ENCODE measurements at regions not wholly inside any gene's neighbourhood (a gene's known extent, or its start where the extent isn't known, plus 50 kb on each side); places are given as distances from the start of the nearest gene placed in this dataset.

DNA sequence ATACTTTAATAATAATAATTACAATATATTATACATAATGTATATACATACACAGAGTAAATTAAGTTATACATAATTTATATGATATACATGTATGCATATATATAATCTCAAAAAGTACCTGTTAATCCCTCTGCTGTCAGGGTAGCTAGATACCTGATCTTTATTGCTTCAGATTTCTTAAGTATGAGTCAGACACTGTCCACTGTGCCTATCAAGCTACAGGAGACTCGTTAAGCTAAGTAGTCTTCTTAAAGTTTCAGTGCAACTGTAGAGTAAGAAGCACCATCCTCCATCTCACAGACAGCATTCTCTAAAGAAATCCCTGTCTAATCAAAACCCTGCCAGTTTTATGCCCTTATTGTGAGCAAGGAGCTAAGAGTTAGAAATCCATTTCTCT, 428.7 kb downstream of the RERGL start:
- TF ChIP-seq, protein P1, sequence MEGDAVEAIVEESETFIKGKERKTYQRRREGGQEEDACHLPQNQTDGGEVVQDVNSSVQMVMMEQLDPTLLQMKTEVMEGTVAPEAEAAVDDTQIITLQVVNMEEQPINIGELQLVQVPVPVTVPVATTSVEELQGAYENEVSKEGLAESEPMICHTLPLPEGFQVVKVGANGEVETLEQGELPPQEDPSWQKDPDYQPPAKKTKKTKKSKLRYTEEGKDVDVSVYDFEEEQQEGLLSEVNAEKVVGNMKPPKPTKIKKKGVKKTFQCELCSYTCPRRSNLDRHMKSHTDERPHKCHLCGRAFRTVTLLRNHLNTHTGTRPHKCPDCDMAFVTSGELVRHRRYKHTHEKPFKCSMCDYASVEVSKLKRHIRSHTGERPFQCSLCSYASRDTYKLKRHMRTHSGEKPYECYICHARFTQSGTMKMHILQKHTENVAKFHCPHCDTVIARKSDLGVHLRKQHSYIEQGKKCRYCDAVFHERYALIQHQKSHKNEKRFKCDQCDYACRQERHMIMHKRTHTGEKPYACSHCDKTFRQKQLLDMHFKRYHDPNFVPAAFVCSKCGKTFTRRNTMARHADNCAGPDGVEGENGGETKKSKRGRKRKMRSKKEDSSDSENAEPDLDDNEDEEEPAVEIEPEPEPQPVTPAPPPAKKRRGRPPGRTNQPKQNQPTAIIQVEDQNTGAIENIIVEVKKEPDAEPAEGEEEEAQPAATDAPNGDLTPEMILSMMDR (IDR thresholded peaks at IDR 0.05), result no peak
- no peaks in the 10 kb centered on the region for H3K36me3 Mint-ChIP-seq (ENCODE audit: low read depth)

DNA sequence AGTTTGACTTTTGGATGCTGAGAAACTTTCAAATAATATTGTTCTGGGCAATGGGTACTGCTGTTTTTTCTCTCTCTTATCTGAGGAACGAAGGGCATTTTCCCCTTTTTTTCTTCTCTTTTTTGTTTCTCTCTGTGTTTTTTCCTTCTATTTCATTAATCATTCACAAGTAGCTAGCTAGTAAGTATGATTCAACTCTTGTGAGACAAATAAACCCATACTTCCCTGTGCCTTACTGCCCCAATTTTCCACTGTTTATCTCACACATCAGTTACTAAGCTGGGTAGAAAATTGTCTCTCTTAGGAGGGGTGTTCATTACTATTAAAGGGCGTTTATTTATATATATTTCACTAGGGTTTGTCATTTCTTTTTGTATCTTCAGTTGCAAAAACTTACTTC, 437.6 kb downstream of the RERGL start:
- Mint-ChIP-seq H3K27ac (ENCODE audit: unreplicated experiment) (no peak overlapping the region), H3K4me1 (ENCODE audit: low read depth) (no peaks in the 10 kb centered on the region), H3K4me3 (ENCODE audit: unreplicated experiment) (no peak overlapping the region), H3K27me3 (ENCODE audit: low read depth) (peaks cover 2% of the 10 kb centered on the region), H3K36me3 (ENCODE audit: low read depth) (no peaks in the 10 kb centered on the region), H3K9me3 (ENCODE audit: low read depth) (no peaks in the 10 kb centered on the region)
- TF ChIP-seq, protein P1 (IDR thresholded peaks at IDR 0.05), result no peak
- DNase-seq (ENCODE audit: low spot score), result no peak

More for the DNA sequence above, 428.7 kb downstream of the RERGL start:
- H3K9me3 Mint-ChIP-seq (ENCODE audit: low read depth), result no peaks in the 10 kb centered on the region
- DNase-seq (ENCODE audit: low spot score), result no peak
- no peak overlapping the region for H3K27ac Mint-ChIP-seq (ENCODE audit: unreplicated experiment)
- no peak overlapping the region for H3K4me3 Mint-ChIP-seq (ENCODE audit: unreplicated experiment)
- H3K4me1 Mint-ChIP-seq (ENCODE audit: low read depth), result no peaks in the 10 kb centered on the region
- peaks cover 2% of the 10 kb centered on the region for H3K27me3 Mint-ChIP-seq (ENCODE audit: low read depth)

DNA sequence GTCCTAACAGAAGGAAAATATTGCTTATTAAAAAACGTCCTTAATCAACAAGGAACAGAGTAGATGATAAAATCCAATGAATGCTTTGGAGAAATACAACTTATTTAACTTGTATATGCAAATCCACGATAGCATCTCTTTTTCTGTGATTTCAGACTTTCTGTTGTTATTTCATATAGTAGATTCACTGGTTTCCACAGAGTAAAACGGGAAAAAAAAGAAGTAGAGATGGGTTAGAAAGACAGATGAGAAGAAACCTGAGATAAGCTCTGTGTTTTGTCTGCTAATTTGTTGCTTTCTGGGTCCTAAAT, 447.7 kb downstream of the RERGL start:
- no peak for DNase-seq (ENCODE audit: low spot score)
- H3K27me3 Mint-ChIP-seq (ENCODE audit: low read depth), result peaks cover 26% of the 10 kb centered on the region
- peaks cover 7% of the 10 kb centered on the region for H3K4me1 Mint-ChIP-seq (ENCODE audit: low read depth)
- no peak overlapping the region for H3K27ac Mint-ChIP-seq (ENCODE audit: unreplicated experiment)
- no peaks in the 10 kb centered on the region for H3K9me3 Mint-ChIP-seq (ENCODE audit: low read depth)
- TF ChIP-seq, protein P1 (IDR thresholded peaks at IDR 0.05), result peak; percentile 63
- H3K36me3 Mint-ChIP-seq (ENCODE audit: low read depth), result no peaks in the 10 kb centered on the region
- H3K4me3 Mint-ChIP-seq (ENCODE audit: unreplicated experiment), result no peak overlapping the region

DNA sequence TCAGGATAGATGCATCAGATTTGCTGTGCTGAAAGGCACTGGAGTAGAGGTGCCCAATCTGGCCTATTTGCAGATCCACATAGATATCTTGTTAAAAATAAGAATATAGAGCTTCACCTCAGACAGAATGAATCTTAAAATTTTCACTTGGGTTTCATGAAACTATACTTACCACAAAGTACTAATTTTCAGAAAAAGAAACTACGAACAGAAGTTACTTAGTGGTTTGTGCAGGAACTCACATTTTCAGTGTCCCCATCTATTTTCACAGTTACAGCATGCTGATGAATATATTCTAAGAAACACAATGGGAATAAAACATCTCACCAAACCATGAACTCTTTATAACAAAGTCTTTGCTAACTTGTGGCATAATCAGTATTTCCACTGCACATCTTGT, 449.4 kb downstream of the RERGL start:
- H3K27ac Mint-ChIP-seq (ENCODE audit: unreplicated experiment), result no peak overlapping the region

DNA sequence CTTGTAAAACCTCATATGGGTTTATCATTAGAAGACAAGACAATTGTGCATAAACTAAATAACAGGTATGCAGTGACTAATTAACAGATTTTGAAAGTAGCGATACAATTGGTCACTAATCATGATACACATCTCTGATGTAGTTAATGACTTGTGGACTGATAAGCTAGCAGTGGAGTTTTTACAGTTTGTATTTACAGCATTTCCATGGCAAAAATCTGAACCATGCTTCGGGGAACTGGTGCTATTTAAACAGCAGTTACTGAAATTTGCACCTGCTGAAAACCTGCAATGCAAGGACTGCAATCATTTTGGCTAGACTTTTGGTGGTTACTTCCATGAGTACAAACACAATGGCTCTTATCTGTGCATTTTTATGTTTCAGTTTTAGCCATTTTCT, 471.2 kb downstream of the RERGL start:
- Mint-ChIP-seq H3K27ac (ENCODE audit: unreplicated experiment) (no peak overlapping the region), H3K27me3 (ENCODE audit: low read depth) (no peaks in the 10 kb centered on the region), H3K9me3 (ENCODE audit: low read depth) (peaks cover 2% of the 10 kb centered on the region), H3K4me3 (ENCODE audit: unreplicated experiment) (no peak overlapping the region), H3K36me3 (ENCODE audit: low read depth) (no peaks in the 10 kb centered on the region), H3K4me1 (ENCODE audit: low read depth) (no peaks in the 10 kb centered on the region)
- TF ChIP-seq, protein P1 (IDR thresholded peaks at IDR 0.05), result no peak
- DNase-seq (ENCODE audit: low spot score), result no peak

More for the DNA sequence above, 449.4 kb downstream of the RERGL start:
- no peaks in the 10 kb centered on the region for H3K36me3 Mint-ChIP-seq (ENCODE audit: low read depth)
- H3K9me3 Mint-ChIP-seq (ENCODE audit: low read depth), result no peaks in the 10 kb centered on the region
- peaks cover 28% of the 10 kb centered on the region for H3K27me3 Mint-ChIP-seq (ENCODE audit: low read depth)
- TF ChIP-seq, protein P1 (IDR thresholded peaks at IDR 0.05), result no peak
- H3K4me1 Mint-ChIP-seq (ENCODE audit: low read depth), result peaks cover 7% of the 10 kb centered on the region
- DNase-seq (ENCODE audit: low spot score), result no peak
- H3K4me3 Mint-ChIP-seq (ENCODE audit: unreplicated experiment), result no peak overlapping the region
